ENCODE measurements at regions not wholly inside any gene's neighbourhood (a gene's known extent, or its start where the extent isn't known, plus 50 kb on each side); places are given as distances from the start of the nearest gene placed in this dataset.

DNA sequence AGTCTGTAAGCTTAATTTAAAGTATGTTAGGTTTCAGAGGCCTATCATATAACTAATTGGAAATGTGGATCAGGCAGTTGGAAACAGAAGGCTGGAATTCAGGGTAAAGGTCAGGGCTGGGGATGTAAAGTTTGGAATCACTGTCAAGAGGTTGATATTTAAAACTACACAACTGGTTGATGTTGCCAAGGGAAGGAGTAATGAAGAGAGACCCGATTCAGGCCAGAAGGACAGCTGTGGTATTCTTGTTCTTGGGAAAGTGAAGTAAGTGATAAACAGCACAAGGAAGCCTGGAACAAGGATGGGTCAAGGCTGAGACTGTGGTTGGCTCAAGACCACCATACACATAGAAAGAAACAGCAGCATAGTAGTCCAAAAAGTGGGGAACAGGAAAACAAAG lies 654.2 kb downstream of the NTRK3 start:
- H3K4me3 ChIP-seq = no peak overlapping the region
- no peak for DNase-seq (ENCODE audit: low spot score)
- no peaks in the 10 kb centered on the region for H3K9me3 ChIP-seq
- H3K27me3 ChIP-seq (replicated peaks; ENCODE audit: insufficient read depth) = no peaks in the 10 kb centered on the region
- no peaks in the 10 kb centered on the region for H3K36me3 ChIP-seq
- intact Hi-C loops (cut with DNase I) = no loop called here
- no peaks in the 10 kb centered on the region for H3K4me1 ChIP-seq (replicated peaks)
- TF ChIP-seq POLR2A (IDR thresholded peaks at IDR 0.05) (no peak), POLR2AphosphoS5 (IDR thresholded peaks at IDR 0.05) (no peak)
- TF ChIP-seq, protein P1, sequence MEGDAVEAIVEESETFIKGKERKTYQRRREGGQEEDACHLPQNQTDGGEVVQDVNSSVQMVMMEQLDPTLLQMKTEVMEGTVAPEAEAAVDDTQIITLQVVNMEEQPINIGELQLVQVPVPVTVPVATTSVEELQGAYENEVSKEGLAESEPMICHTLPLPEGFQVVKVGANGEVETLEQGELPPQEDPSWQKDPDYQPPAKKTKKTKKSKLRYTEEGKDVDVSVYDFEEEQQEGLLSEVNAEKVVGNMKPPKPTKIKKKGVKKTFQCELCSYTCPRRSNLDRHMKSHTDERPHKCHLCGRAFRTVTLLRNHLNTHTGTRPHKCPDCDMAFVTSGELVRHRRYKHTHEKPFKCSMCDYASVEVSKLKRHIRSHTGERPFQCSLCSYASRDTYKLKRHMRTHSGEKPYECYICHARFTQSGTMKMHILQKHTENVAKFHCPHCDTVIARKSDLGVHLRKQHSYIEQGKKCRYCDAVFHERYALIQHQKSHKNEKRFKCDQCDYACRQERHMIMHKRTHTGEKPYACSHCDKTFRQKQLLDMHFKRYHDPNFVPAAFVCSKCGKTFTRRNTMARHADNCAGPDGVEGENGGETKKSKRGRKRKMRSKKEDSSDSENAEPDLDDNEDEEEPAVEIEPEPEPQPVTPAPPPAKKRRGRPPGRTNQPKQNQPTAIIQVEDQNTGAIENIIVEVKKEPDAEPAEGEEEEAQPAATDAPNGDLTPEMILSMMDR (IDR thresholded peaks at IDR 0.05) = no peak
- 66% methylated on average over 1 of the region's 1 CpG for WGBS
- H3K27ac ChIP-seq = no peak overlapping the region

DNA sequence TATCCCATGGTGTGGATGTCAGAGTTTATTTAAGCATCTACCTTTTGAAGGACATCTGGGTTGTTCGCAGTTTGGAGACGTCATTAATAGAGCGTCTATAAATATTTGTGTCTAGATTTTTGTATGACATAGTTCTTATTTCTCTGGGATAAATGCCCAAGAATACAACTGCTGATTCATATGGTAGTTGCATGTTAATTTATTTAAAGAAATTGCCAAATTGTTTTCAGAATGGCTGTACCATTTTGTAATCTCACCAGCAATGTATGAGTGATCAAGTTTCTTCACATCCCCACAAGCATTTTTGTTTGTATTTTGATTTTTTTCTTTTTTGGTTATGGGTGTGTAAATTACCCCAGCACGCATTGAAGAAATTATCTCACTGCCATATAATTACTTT lies 656.9 kb downstream of the NTRK3 start:
- Histone ChIP-seq H3K36me3 (no peaks in the 10 kb centered on the region), H3K9me3 (no peaks in the 10 kb centered on the region), H3K27ac (no peak overlapping the region), H3K4me3 (no peak overlapping the region), H3K27me3 (replicated peaks; ENCODE audit: insufficient read depth) (no peaks in the 10 kb centered on the region), H3K4me1 (replicated peaks) (no peaks in the 10 kb centered on the region)
- intact Hi-C loops (cut with DNase I) = no loop called here
- no peak for DNase-seq (ENCODE audit: low spot score)
- TF ChIP-seq POLR2AphosphoS5 (IDR thresholded peaks at IDR 0.05) (no peak), POLR2A (IDR thresholded peaks at IDR 0.05) (no peak)
- TF ChIP-seq, protein P1 (IDR thresholded peaks at IDR 0.05) = no peak
- 94% methylated on average over 4 of the region's 4 CpGs for WGBS

DNA sequence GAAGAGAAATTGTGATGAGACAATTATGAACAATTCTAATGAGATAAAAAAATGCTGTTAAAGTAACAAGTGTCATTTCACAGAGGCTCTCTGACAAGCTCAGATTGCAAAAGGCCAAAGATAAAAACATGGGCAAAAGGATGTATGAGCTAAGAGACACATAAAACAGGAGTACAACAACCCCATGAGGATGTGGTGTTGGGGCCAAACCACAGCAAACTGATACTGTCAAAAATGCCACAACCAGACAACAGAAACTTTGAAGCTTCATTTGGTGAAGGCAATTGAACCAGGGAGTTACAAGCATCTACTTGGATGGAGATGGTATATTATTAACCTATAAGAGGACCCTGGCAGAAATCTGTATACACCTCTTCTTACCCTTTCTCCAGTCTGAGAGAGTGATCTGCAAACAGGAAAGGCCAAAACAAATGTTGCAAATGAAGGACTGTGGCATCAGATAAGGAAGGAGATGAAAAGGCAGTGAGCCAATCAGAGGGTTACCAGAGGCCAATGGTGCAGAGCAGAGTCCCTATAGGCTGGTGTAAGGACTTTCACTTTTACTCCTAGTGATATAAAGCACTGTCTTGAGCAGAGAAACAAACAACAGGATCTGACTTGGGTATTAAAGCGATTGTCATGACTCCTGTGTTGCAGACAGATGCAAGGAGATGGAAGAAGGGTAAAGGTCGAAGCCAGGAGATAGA lies 659.0 kb downstream of the NTRK3 start:
- intact Hi-C loops (cut with DNase I) = no loop called here
- no peaks in the 10 kb centered on the region for H3K4me1 ChIP-seq (replicated peaks)
- DNase-seq (ENCODE audit: low spot score) = no peak
- TF ChIP-seq POLR2A (IDR thresholded peaks at IDR 0.05) (no peak), POLR2AphosphoS5 (IDR thresholded peaks at IDR 0.05) (no peak)
- TF ChIP-seq, protein P1 (IDR thresholded peaks at IDR 0.05) = no peak
- H3K9me3 ChIP-seq = no peaks in the 10 kb centered on the region
- no peaks in the 10 kb centered on the region for H3K36me3 ChIP-seq
- H3K27me3 ChIP-seq (replicated peaks; ENCODE audit: insufficient read depth) = no peaks in the 10 kb centered on the region
- H3K4me3 ChIP-seq = no peak overlapping the region
- WGBS = 79% methylated on average over 2 of the region's 2 CpGs
- H3K27ac ChIP-seq = no peak overlapping the region

DNA sequence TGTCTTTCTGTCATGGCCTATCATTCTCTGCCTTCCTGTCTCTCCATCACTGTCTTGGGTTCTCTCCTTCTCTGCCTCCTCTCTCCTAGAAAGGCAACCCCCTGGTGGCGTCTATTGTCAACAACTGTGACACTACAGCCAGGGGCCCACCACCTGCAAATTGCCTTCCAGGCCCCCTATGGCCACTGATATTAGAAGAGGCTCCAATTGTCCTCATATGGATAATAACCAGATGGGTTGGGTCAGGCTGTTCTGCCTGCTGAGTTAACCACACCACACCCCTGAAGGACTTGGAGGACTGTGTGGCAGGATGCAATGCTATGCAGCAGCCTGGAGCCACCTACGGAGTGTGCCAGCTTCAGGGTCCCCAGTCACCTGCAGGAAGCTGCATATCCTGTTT lies 665.0 kb downstream of the NTRK3 start:
- DNase-seq (ENCODE audit: low spot score) = no peak
- no peaks in the 10 kb centered on the region for H3K9me3 ChIP-seq
- 82% methylated on average over 2 of the region's 2 CpGs for WGBS
- intact Hi-C loops (cut with DNase I) = no loop called here
- H3K36me3 ChIP-seq = no peaks in the 10 kb centered on the region
- H3K27ac ChIP-seq = no peak overlapping the region
- TF ChIP-seq POLR2AphosphoS5 (IDR thresholded peaks at IDR 0.05) (no peak), POLR2A (IDR thresholded peaks at IDR 0.05) (no peak)
- TF ChIP-seq, protein P1 (IDR thresholded peaks at IDR 0.05) = no peak
- H3K4me1 ChIP-seq (replicated peaks) = no peaks in the 10 kb centered on the region
- no peak overlapping the region for H3K4me3 ChIP-seq
- no peaks in the 10 kb centered on the region for H3K27me3 ChIP-seq (replicated peaks; ENCODE audit: insufficient read depth)

DNA sequence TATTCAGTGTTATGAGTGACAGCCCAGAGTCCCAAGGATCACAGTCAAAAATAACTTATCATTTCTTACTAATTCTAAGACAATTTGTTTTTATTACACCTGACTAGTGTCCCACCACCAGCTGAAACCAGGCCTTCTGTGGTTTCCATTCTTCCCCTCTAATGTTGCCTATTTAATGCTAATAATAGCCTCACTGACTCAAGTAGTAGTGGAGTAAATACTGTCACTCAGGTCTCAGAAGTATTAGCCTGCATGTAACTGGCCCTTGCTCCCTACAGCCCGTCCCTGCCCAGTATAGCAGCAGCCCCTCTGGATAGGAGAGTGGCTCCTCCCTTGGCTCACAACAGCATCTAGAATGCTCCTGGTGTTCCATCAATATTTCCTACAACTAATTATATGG lies 665.5 kb downstream of the NTRK3 start:
- H3K9me3 ChIP-seq = no peaks in the 10 kb centered on the region
- H3K27me3 ChIP-seq (replicated peaks; ENCODE audit: insufficient read depth) = no peaks in the 10 kb centered on the region
- H3K36me3 ChIP-seq = no peaks in the 10 kb centered on the region
- DNase-seq (ENCODE audit: low spot score) = no peak
- WGBS = 94% methylated on average over 1 of the region's 1 CpG
- H3K4me3 ChIP-seq = no peak overlapping the region
- H3K4me1 ChIP-seq (replicated peaks) = no peaks in the 10 kb centered on the region
- intact Hi-C loops (cut with DNase I) = no loop called here
- TF ChIP-seq POLR2AphosphoS5 (IDR thresholded peaks at IDR 0.05) = no peak
- TF ChIP-seq POLR2A (IDR thresholded peaks at IDR 0.05) = no peak
- TF ChIP-seq, protein P1 (IDR thresholded peaks at IDR 0.05) = no peak
- H3K27ac ChIP-seq = no peak overlapping the region

Measured in prostate gland (tissue), 2 donors.